ENCODE measurements at regions not wholly inside any gene's neighbourhood (a gene's known extent, or its start where the extent isn't known, plus 50 kb on each side); places are given as distances from the start of the nearest gene placed in this dataset.

DNA sequence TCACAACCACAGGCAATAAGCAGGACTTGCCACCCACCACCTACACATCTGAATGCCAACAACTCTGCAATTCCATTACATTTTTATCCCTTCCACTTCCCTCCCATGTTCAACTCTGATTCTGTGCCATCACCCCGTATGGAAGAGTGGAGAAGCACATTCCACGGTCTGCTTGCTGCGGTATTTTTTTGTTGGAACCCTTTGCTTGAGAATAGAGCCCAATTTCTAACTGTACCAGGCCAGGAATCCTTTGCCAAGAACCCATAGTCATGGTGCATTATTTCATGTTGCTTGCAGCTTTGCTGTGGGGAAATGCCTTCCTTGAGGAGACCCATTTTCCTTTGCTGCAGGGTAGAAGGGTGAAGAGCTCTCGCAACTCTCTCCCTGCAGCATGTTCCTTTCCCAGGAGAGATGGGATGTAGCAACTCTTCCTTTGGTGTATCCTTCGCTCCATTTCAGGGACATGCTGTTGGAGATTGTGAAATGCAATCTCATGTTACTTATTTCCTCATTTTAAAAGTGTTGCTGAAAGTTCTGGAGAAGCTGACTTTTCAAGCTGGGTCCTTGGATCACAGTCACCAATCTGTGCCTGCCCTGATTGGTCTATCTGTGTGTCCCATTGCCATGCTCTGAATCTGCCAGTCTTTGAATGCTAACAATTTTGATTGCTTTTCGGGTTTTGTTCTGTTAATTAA, 69.8 kb upstream of the STARD13 start:
- TF ChIP-seq, protein P1, sequence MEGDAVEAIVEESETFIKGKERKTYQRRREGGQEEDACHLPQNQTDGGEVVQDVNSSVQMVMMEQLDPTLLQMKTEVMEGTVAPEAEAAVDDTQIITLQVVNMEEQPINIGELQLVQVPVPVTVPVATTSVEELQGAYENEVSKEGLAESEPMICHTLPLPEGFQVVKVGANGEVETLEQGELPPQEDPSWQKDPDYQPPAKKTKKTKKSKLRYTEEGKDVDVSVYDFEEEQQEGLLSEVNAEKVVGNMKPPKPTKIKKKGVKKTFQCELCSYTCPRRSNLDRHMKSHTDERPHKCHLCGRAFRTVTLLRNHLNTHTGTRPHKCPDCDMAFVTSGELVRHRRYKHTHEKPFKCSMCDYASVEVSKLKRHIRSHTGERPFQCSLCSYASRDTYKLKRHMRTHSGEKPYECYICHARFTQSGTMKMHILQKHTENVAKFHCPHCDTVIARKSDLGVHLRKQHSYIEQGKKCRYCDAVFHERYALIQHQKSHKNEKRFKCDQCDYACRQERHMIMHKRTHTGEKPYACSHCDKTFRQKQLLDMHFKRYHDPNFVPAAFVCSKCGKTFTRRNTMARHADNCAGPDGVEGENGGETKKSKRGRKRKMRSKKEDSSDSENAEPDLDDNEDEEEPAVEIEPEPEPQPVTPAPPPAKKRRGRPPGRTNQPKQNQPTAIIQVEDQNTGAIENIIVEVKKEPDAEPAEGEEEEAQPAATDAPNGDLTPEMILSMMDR (IDR thresholded peaks at IDR 0.05 in 2 of 3, conservative IDR thresholded peaks at IDR 0.05 in 1 of 3; ENCODE audit: control insufficient read depth in 2 of 3, extremely low read depth in 1 of 3, insufficient read depth in 1 of 3, low read depth in 3 of 3, low read length in 3 of 3) = no peak
- TF ChIP-seq SP1 (IDR thresholded peaks at IDR 0.05; ENCODE audit: low read depth, low read length) = no peak
- TF ChIP-seq, protein P2, sequence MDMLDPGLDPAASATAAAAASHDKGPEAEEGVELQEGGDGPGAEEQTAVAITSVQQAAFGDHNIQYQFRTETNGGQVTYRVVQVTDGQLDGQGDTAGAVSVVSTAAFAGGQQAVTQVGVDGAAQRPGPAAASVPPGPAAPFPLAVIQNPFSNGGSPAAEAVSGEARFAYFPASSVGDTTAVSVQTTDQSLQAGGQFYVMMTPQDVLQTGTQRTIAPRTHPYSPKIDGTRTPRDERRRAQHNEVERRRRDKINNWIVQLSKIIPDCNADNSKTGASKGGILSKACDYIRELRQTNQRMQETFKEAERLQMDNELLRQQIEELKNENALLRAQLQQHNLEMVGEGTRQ (IDR thresholded peaks at IDR 0.05; ENCODE audit: borderline replicate concordance, low read depth, low read length) = no peak
- TF ChIP-seq EZH2 (IDR thresholded peaks at IDR 0.05; ENCODE audit: borderline replicate concordance, control insufficient read depth, low read depth, low read length) = no peak
- TF ChIP-seq MYC (IDR thresholded peaks at IDR 0.05; ENCODE audit: insufficient read depth, insufficient read length, insufficient replicate concordance, low read length, severe bottlenecking) = no peak

Data from GM12878 (cell line).